HCEC 1CT (cell line): ENCODE measurements at regions not wholly inside any gene's neighbourhood (a gene's known extent, or its start where the extent isn't known, plus 50 kb on each side); places are given as distances from the start of the nearest gene placed in this dataset.

Experiments used
- DNase-seq: peaks from one replicate; pipeline ENCODE4 v3.0.0-alpha.2; 2017

- no peak for DNase-seq
Observed at GRCh38 chr13:68254151-68254550, 1024.0 kb upstream of the PCDH9 start.

GRCh38 chr13:68234274-68234673 lies 1004.1 kb upstream of the PCDH9 start:
- peak; percentile 43 for DNase-seq

- peak; percentile 32 for DNase-seq
Observed at GRCh38 chr13:68232351-68233130, 1002.4 kb upstream of the PCDH9 start.

GRCh38 chr13:68214691-68215415 lies 984.7 kb upstream of the PCDH9 start:
- no peak for DNase-seq

GRCh38 chr13:68199271-68199670 lies 969.1 kb upstream of the PCDH9 start:
- no peak for DNase-seq

- peak; percentile 35 for DNase-seq
Observed at GRCh38 chr13:68190818-68191217, 960.7 kb upstream of the PCDH9 start.

- DNase-seq: no peak
Observed at GRCh38 chr13:68185444-68186141, 955.5 kb upstream of the PCDH9 start.

GRCh38 chr13:68176475-68176874 lies 946.3 kb upstream of the PCDH9 start:
- DNase-seq: peak; percentile 67

- no peak for DNase-seq
Observed at GRCh38 chr13:68174893-68175292, 944.8 kb upstream of the PCDH9 start.

GRCh38 chr13:68173111-68173510 lies 943.0 kb upstream of the PCDH9 start:
- peak; percentile 48 for DNase-seq

GRCh38 chr13:68170961-68171360 lies 940.8 kb upstream of the PCDH9 start:
- no peak for DNase-seq

GRCh38 chr13:68168448-68168847 lies 938.3 kb upstream of the PCDH9 start:
- DNase-seq: no peak

GRCh38 chr13:68160466-68160865 lies 930.3 kb upstream of the PCDH9 start:
- DNase-seq: peak; percentile 30

- no peak for DNase-seq
Observed at GRCh38 chr13:68152414-68152813, 922.3 kb upstream of the PCDH9 start.

GRCh38 chr13:68145852-68146251 lies 915.7 kb upstream of the PCDH9 start:
- DNase-seq: no peak

GRCh38 chr13:68128297-68128915 lies 898.3 kb upstream of the PCDH9 start:
- no peak for DNase-seq

GRCh38 chr13:68125087-68125480 lies 894.9 kb upstream of the PCDH9 start:
- no peak for DNase-seq

GRCh38 chr13:68124437-68125086 lies 894.4 kb upstream of the PCDH9 start:
- DNase-seq: peak; percentile 15

GRCh38 chr13:68110178-68110768 lies 880.1 kb upstream of the PCDH9 start:
- no peak for DNase-seq

GRCh38 chr13:68107667-68108066 lies 877.5 kb upstream of the PCDH9 start:
- DNase-seq: no peak

GRCh38 chr13:68099631-68100030 lies 869.5 kb upstream of the PCDH9 start:
- peak; percentile 68 for DNase-seq

GRCh38 chr13:68081061-68081460 lies 850.9 kb upstream of the PCDH9 start:
- no peak for DNase-seq
